ACC112 (cell line): ENCODE measurements at regions not wholly inside any gene's neighbourhood (a gene's known extent, or its start where the extent isn't known, plus 50 kb on each side); places are given as distances from the start of the nearest gene placed in this dataset.
"Not testable (repeated sequence)": the region's sequence is repeated elsewhere in the genome, so short reads cannot be mapped to it uniquely, and the experiment has no call there.

Experiments used
- H2AFZ ChIP-seq: fragments of 200-600 bp; sonication (generic); one replicate; pipeline ENCODE4 v1.6.0; 2017; ENCODE audit warnings: antibody characterized with exemption, low read length; ENCODE audit not compliant: unreplicated experiment
- H3K27ac ChIP-seq: fragments of 200-600 bp; sonication (generic); 2 replicates; pipeline ENCODE4 v1.5.1; 2014; ENCODE audit warnings: low read depth, mild to moderate bottlenecking, antibody characterized with exemption, low read length, moderate library complexity
- H3K27me3 ChIP-seq: fragments of 200-600 bp; sonication (generic); 2 replicates; pipeline ENCODE4 v1.6.1; 2014; ENCODE audit warnings: mild to moderate bottlenecking, antibody characterized with exemption, low read length, moderate library complexity, mixed read lengths; ENCODE audit not compliant: insufficient read depth
- H3K36me3 ChIP-seq: fragments of 200-600 bp; sonication (generic); 2 replicates; pipeline ENCODE4 v1.6.1; 2016; ENCODE audit warnings: mild to moderate bottlenecking, antibody characterized with exemption, low read length, moderate library complexity, mixed read lengths; ENCODE audit not compliant: insufficient read depth
- H3K4me1 ChIP-seq: fragments of 200-600 bp; sonication (generic); one replicate; pipeline ENCODE4 v1.6.1; 2016; ENCODE audit warnings: low read length, mixed read lengths; ENCODE audit not compliant: insufficient read depth, unreplicated experiment, control insufficient read depth
- H3K4me3 ChIP-seq: fragments of 200-600 bp; sonication (generic); 2 replicates; pipeline ENCODE4 v1.5.1; 2014; ENCODE audit warnings: mild to moderate bottlenecking, low read depth, low read length
- H3K79me2 ChIP-seq: fragments of 200-600 bp; sonication (generic); one replicate; pipeline ENCODE4 v1.6.0; 2016; ENCODE audit warnings: low read length; ENCODE audit not compliant: control insufficient read depth, unreplicated experiment, insufficient read depth

- H2AFZ ChIP-seq, result no peak overlapping the region
- H3K27ac ChIP-seq, result no peak overlapping the region
- H3K36me3 ChIP-seq, result no peaks in the 10 kb centered on the region
- H3K4me3 ChIP-seq, result no peak overlapping the region
- no peaks in the 10 kb centered on the region for H3K4me1 ChIP-seq
- no peaks in the 10 kb centered on the region for H3K79me2 ChIP-seq
- no peaks in the 10 kb centered on the region for H3K27me3 ChIP-seq
These were observed 376.2 kb upstream of the GRAMD2B start for GRCh38 chr5:126046846-126047571.

- H3K4me3 ChIP-seq, result no peak overlapping the region
- no peaks in the 10 kb centered on the region for H3K36me3 ChIP-seq
- H3K27ac ChIP-seq, result no peak overlapping the region
- no peaks in the 10 kb centered on the region for H3K27me3 ChIP-seq
- no peak overlapping the region for H2AFZ ChIP-seq
- peaks cover 2% of the 10 kb centered on the region for H3K4me1 ChIP-seq
- H3K79me2 ChIP-seq, result no peaks in the 10 kb centered on the region
These were observed 371.1 kb upstream of the GRAMD2B start for GRCh38 chr5:126052120-126052519.

- H3K36me3 ChIP-seq, result no peaks in the 10 kb centered on the region
- H3K4me3 ChIP-seq, result no peak overlapping the region
- no peaks in the 10 kb centered on the region for H3K27me3 ChIP-seq
- H3K79me2 ChIP-seq, result no peaks in the 10 kb centered on the region
- H3K27ac ChIP-seq, result no peak overlapping the region
- no peak overlapping the region for H2AFZ ChIP-seq
- peaks cover 2% of the 10 kb centered on the region for H3K4me1 ChIP-seq
These were observed 370.4 kb upstream of the GRAMD2B start for GRCh38 chr5:126052791-126053190.

GRCh38 chr5:126053630-126054029 is 369.6 kb upstream of the GRAMD2B start:
- H3K4me1 ChIP-seq, result peaks cover 2% of the 10 kb centered on the region
- no peaks in the 10 kb centered on the region for H3K79me2 ChIP-seq
- H3K4me3 ChIP-seq, result no peak overlapping the region
- H3K27ac ChIP-seq, result no peak overlapping the region
- no peaks in the 10 kb centered on the region for H3K27me3 ChIP-seq
- H2AFZ ChIP-seq, result no peak overlapping the region
- no peaks in the 10 kb centered on the region for H3K36me3 ChIP-seq

- H3K27me3 ChIP-seq, result no peaks in the 10 kb centered on the region
- H3K4me3 ChIP-seq, result no peak overlapping the region
- H3K36me3 ChIP-seq, result no peaks in the 10 kb centered on the region
- H3K27ac ChIP-seq, result no peak overlapping the region
- H2AFZ ChIP-seq, result no peak overlapping the region
- H3K79me2 ChIP-seq, result no peaks in the 10 kb centered on the region
- peaks cover 2% of the 10 kb centered on the region for H3K4me1 ChIP-seq
These were observed 368.4 kb upstream of the GRAMD2B start for GRCh38 chr5:126054577-126055347.

GRCh38 chr5:126055348-126055729 is 367.9 kb upstream of the GRAMD2B start:
- no peaks in the 10 kb centered on the region for H3K79me2 ChIP-seq
- no peak overlapping the region for H3K4me3 ChIP-seq
- no peaks in the 10 kb centered on the region for H3K27me3 ChIP-seq
- H2AFZ ChIP-seq, result no peak overlapping the region
- H3K36me3 ChIP-seq, result no peaks in the 10 kb centered on the region
- peaks cover 2% of the 10 kb centered on the region for H3K4me1 ChIP-seq
- no peak overlapping the region for H3K27ac ChIP-seq

GRCh38 chr5:126056352-126056751 is 366.9 kb upstream of the GRAMD2B start:
- Histone ChIP-seq H3K79me2 (no peaks in the 10 kb centered on the region), H3K27ac (no peak overlapping the region), H2AFZ (no peak overlapping the region), H3K36me3 (no peaks in the 10 kb centered on the region), H3K4me3 (no peak overlapping the region), H3K4me1 (peaks cover 2% of the 10 kb centered on the region), H3K27me3 (no peaks in the 10 kb centered on the region)

GRCh38 chr5:126056851-126057622 is 366.2 kb upstream of the GRAMD2B start:
- Histone ChIP-seq H2AFZ (no peak overlapping the region), H3K27ac (no peak overlapping the region)

GRCh38 chr5:126058392-126058791 is 364.8 kb upstream of the GRAMD2B start:
- H3K36me3 ChIP-seq, H3K4me3 ChIP-seq, H3K27ac ChIP-seq, H3K27me3 ChIP-seq, H3K4me1 ChIP-seq, H2AFZ ChIP-seq, H3K79me2 ChIP-seq: not testable (repeated sequence)

More at GRCh38 chr5:126056851-126057622, 366.2 kb upstream of the GRAMD2B start:
- Histone ChIP-seq H3K79me2 (no peaks in the 10 kb centered on the region), H3K4me3 (no peak overlapping the region), H3K27me3 (no peaks in the 10 kb centered on the region), H3K36me3 (no peaks in the 10 kb centered on the region), H3K4me1 (peaks cover 2% of the 10 kb centered on the region)

- H3K4me1 ChIP-seq, result no peaks in the 10 kb centered on the region
- H2AFZ ChIP-seq, result no peak overlapping the region
- no peak overlapping the region for H3K4me3 ChIP-seq
- no peaks in the 10 kb centered on the region for H3K27me3 ChIP-seq
- H3K79me2 ChIP-seq, result no peaks in the 10 kb centered on the region
- no peaks in the 10 kb centered on the region for H3K36me3 ChIP-seq
- H3K27ac ChIP-seq, result no peak overlapping the region
These were observed 360.6 kb upstream of the GRAMD2B start for GRCh38 chr5:126062398-126063221.
